Type B pancreatic cell (in vitro differentiated cells): ENCODE measurements at regions not wholly inside any gene's neighbourhood (a gene's known extent, or its start where the extent isn't known, plus 50 kb on each side); places are given as distances from the start of the nearest gene placed in this dataset.

Experiments used
- DNase-seq: peaks from one replicate; pipeline ENCODE4 v3.0.0; 2021; ENCODE audit warnings: mixed read lengths; ENCODE audit not compliant: unreplicated experiment; ENCODE audit errors: extremely low spot score
- H3K27ac Mint-ChIP-seq: 2 replicates; pipeline ENCODE4 v1.8.0; 2021; ENCODE audit warnings: mild to moderate bottlenecking, mixed read lengths
- H3K27me3 Mint-ChIP-seq: 2 replicates; pipeline ENCODE4 v1.8.0; 2021; ENCODE audit warnings: mixed read lengths
- H3K36me3 Mint-ChIP-seq: 2 replicates; pipeline ENCODE4 v1.8.0; 2021; ENCODE audit warnings: mixed read lengths
- H3K4me1 Mint-ChIP-seq: one replicate; pipeline ENCODE4 v1.8.0; 2021; ENCODE audit warnings: mixed read lengths; ENCODE audit not compliant: unreplicated experiment
- H3K4me3 Mint-ChIP-seq: 2 replicates; pipeline ENCODE4 v1.8.0; 2021; ENCODE audit warnings: mild to moderate bottlenecking, mixed read lengths
- H3K9me3 Mint-ChIP-seq: 2 replicates; pipeline ENCODE4 v1.8.0; 2021; ENCODE audit warnings: mixed read lengths
- TF ChIP-seq, protein P1 (sequence below): fragments of 200-600 bp; sonication (generic); conservative IDR thresholded peaks from 2 replicates; pipeline ENCODE4 v1.5.0; 2021; ENCODE audit warnings: antibody characterized with exemption, mild to moderate bottlenecking

DNA sequence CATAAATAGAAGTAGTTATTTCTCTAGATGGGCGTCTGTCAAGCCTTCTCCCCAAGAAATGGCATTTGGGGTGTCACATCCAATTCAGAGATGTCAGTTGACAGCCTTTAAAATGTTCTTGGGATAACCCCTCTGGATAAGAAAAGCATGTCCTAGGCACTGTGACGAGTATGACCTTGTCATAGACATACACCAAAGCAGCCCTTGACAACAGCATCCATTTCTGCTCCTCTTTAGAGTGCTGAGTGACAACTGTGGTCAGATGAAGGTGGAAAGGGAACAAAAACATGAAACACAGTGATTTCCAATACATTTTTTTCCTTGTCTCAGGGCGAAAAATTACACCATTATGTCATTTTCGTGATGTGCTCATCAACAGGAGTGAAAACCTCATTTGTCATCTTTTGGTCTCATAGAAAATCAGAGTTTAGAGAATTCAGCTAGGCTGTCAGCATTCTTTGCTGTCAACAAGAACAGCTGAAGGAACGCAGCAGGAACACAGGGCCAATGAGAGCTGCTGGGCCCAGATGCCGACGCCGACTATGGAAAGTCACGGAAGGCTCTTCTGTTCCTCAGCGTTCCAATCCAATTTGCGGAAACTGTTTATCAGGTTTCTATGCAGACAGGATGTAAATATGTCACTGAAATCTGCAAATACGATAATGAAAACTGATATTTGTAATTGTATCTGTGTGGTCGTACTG lies 193.2 kb downstream of the ICOS start:
- Mint-ChIP-seq H3K36me3 (no peaks in the 10 kb centered on the region), H3K27ac (no peak overlapping the region), H3K4me1 (peaks cover 18% of the 10 kb centered on the region), H3K4me3 (no peak overlapping the region), H3K9me3 (peaks cover 6% of the 10 kb centered on the region), H3K27me3 (peaks cover 2% of the 10 kb centered on the region)
- DNase-seq: no peak
- TF ChIP-seq, protein P1, sequence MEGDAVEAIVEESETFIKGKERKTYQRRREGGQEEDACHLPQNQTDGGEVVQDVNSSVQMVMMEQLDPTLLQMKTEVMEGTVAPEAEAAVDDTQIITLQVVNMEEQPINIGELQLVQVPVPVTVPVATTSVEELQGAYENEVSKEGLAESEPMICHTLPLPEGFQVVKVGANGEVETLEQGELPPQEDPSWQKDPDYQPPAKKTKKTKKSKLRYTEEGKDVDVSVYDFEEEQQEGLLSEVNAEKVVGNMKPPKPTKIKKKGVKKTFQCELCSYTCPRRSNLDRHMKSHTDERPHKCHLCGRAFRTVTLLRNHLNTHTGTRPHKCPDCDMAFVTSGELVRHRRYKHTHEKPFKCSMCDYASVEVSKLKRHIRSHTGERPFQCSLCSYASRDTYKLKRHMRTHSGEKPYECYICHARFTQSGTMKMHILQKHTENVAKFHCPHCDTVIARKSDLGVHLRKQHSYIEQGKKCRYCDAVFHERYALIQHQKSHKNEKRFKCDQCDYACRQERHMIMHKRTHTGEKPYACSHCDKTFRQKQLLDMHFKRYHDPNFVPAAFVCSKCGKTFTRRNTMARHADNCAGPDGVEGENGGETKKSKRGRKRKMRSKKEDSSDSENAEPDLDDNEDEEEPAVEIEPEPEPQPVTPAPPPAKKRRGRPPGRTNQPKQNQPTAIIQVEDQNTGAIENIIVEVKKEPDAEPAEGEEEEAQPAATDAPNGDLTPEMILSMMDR: no peak

DNA sequence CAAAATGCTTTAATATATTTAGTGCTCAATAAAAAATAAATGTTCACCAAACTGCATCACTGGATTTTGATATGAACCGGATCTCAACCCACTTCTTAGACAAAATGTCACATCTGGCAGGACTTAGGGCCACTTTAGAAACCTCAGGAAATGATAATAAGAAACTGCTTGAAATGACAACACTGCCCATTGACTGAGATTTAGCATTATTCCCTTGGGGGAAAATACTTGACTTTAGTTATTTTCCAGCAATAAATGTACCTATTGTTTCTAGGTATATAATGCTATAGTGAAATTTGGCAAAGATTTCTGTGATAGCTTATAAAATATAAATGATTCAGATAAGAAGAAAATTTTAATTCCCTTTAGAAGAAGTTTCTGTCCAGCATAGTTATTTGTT lies 195.1 kb downstream of the ICOS start:
- Mint-ChIP-seq H3K4me3 (no peak overlapping the region), H3K4me1 (peaks cover 18% of the 10 kb centered on the region), H3K27ac (no peak overlapping the region), H3K27me3 (peaks cover 4% of the 10 kb centered on the region), H3K36me3 (no peaks in the 10 kb centered on the region), H3K9me3 (peaks cover 6% of the 10 kb centered on the region)
- TF ChIP-seq, protein P1: no peak
- no peak for DNase-seq

DNA sequence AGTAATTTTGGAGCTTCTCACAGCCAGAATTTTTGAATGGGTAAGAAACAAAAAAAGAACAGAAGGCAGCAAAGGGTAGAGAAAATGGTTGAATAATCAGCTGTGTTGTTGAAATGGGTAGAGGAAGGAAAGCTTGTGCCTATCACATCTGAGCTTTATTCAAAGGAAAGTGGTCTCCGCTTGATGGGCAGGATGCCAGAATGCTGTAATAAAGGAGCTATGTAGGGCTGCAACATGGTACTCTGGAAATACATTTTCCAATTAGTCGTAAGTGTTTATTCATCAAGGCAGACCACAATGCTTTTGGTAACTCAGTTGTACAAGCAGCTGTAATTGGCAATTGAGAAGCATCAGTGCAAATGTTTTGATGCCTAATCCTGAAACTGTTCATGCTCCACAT lies 196.9 kb downstream of the ICOS start:
- TF ChIP-seq, protein P1: no peak
- no peaks in the 10 kb centered on the region for H3K36me3 Mint-ChIP-seq
- no peaks in the 10 kb centered on the region for H3K9me3 Mint-ChIP-seq
- H3K27me3 Mint-ChIP-seq: peaks cover 7% of the 10 kb centered on the region
- H3K4me3 Mint-ChIP-seq: no peak overlapping the region
- H3K4me1 Mint-ChIP-seq: peaks cover 13% of the 10 kb centered on the region
- DNase-seq: no peak
- no peak overlapping the region for H3K27ac Mint-ChIP-seq

DNA sequence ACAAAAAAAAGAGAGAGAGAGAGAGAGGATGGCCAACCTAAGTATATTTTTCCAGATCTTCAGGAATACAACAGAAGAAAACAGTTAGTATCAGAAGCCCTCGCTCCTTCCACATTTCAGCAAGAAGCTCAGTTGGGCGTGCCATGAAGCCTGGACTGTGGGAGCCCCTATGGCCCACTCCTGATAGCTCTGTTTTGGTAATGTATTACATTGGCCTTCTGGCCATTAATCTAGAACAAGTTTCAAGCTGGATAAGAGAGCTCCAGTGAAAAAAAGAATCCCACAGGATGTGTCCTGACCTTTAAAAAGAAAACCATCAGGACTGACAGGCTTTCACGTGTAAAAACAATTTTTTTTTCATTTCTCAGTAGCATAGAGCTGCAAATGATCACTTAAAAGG lies 197.9 kb downstream of the ICOS start:
- DNase-seq: no peak
- peaks cover 7% of the 10 kb centered on the region for H3K27me3 Mint-ChIP-seq
- H3K9me3 Mint-ChIP-seq: no peaks in the 10 kb centered on the region
- TF ChIP-seq, protein P1: no peak
- H3K27ac Mint-ChIP-seq: no peak overlapping the region
- no peak overlapping the region for H3K4me3 Mint-ChIP-seq
- no peaks in the 10 kb centered on the region for H3K36me3 Mint-ChIP-seq
- H3K4me1 Mint-ChIP-seq: peaks cover 13% of the 10 kb centered on the region

DNA sequence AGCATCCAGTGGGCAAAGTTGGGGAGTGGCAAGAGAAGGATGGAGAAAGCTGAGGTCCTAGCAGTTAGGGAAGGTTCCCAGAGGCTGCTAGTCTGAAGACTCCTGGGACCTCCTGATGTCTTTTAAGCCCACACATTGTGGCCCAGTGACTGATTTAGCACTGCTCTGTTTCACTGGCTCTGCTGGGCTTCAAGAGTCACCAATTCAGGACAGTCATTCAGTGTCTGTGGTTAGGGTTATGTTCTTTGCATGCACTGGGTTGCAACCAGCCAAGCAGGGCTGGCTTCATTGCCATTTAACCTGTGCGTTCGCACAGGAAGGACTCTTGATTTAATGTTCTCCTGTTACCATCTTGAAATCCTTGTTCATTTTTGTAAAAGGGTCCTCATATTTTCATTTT lies 199.2 kb downstream of the ICOS start:
- H3K9me3 Mint-ChIP-seq: no peaks in the 10 kb centered on the region
- TF ChIP-seq, protein P1: no peak
- no peak overlapping the region for H3K27ac Mint-ChIP-seq
- H3K4me3 Mint-ChIP-seq: no peak overlapping the region
- peaks cover 5% of the 10 kb centered on the region for H3K27me3 Mint-ChIP-seq
- peaks cover 13% of the 10 kb centered on the region for H3K4me1 Mint-ChIP-seq
- no peaks in the 10 kb centered on the region for H3K36me3 Mint-ChIP-seq
- no peak for DNase-seq
